Loucy (cell line): ENCODE measurements at regions not wholly inside any gene's neighbourhood (a gene's known extent, or its start where the extent isn't known, plus 50 kb on each side); places are given as distances from the start of the nearest gene placed in this dataset.

Experiments
- EZH2phosphoT487 ChIP-seq: fragments of 200-600 bp; IDR thresholded peaks from 2 replicates; pipeline ENCODE4 v1.6.1; 2018; ENCODE audit warnings: antibody characterized with exemption, mild to moderate bottlenecking, moderate library complexity, borderline replicate concordance
- TF ChIP-seq, protein P1 (sequence below): fragments of 200-600 bp; sonication (generic); conservative IDR thresholded peaks from 2 replicates; pipeline ENCODE4 v1.5.1; 2014; ENCODE audit warnings: mild to moderate bottlenecking, antibody characterized with exemption, low read length

- TF ChIP-seq, protein P1, sequence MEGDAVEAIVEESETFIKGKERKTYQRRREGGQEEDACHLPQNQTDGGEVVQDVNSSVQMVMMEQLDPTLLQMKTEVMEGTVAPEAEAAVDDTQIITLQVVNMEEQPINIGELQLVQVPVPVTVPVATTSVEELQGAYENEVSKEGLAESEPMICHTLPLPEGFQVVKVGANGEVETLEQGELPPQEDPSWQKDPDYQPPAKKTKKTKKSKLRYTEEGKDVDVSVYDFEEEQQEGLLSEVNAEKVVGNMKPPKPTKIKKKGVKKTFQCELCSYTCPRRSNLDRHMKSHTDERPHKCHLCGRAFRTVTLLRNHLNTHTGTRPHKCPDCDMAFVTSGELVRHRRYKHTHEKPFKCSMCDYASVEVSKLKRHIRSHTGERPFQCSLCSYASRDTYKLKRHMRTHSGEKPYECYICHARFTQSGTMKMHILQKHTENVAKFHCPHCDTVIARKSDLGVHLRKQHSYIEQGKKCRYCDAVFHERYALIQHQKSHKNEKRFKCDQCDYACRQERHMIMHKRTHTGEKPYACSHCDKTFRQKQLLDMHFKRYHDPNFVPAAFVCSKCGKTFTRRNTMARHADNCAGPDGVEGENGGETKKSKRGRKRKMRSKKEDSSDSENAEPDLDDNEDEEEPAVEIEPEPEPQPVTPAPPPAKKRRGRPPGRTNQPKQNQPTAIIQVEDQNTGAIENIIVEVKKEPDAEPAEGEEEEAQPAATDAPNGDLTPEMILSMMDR, result no peak
- TF ChIP-seq EZH2phosphoT487, result no peak
Measured at GRCh38 chr4:177860171-177860570, 417.9 kb upstream of the AGA start.
